ENCODE measurements at regions not wholly inside any gene's neighbourhood (a gene's known extent, or its start where the extent isn't known, plus 50 kb on each side); places are given as distances from the start of the nearest gene placed in this dataset.

- TF ChIP-seq JUND (IDR thresholded peaks at IDR 0.05; ENCODE audit: low read depth), result no peak
- DNase-seq (ENCODE audit: low read depth in 1 of 2, low spot score in 1 of 2), result no peak
- in situ Hi-C loops (cut with HindIII; ENCODE audit: low pct_unique_long_range_greater_than_20kb, low sequenced_read_pairs), result no loop called here
Observed at GRCh38 chr18:10381516-10381915, 72.9 kb upstream of the APCDD1 start.

GRCh38 chr18:10381951-10382350 is 72.5 kb upstream of the APCDD1 start:
- in situ Hi-C loops (cut with HindIII; ENCODE audit: low pct_unique_long_range_greater_than_20kb, low sequenced_read_pairs), result no loop called here
- DNase-seq (ENCODE audit: low read depth in 1 of 2, low spot score in 1 of 2), result no peak
- no peak for TF ChIP-seq JUND (IDR thresholded peaks at IDR 0.05; ENCODE audit: low read depth)

DNA sequence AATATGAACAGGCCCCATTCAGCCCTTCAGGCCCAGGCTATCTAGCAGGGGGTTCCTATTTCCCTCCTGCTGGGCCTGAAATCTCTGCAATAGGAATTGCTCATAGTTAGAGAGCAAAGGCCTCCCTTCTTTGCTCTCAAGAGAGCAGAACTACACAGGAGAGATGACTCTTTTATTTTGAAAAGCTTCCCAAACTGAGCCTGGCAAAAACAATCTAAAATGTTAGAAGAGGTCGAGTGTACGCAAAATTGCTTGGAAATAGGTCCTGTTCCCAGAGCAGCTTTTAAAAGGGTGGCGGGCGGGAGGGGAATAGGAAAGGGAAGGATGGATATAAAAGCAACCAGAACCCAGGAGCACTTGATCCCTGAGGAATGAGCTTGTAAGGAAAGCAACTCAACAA is 68.4 kb upstream of the APCDD1 start:
- in situ Hi-C loops (cut with HindIII; ENCODE audit: low pct_unique_long_range_greater_than_20kb, low sequenced_read_pairs), result no loop called here
- no peak for TF ChIP-seq JUND (IDR thresholded peaks at IDR 0.05; ENCODE audit: low read depth)
- no peak for DNase-seq (ENCODE audit: low read depth in 1 of 2, low spot score in 1 of 2)

GRCh38 chr18:10386956-10387355 is 67.5 kb upstream of the APCDD1 start:
- DNase-seq (ENCODE audit: low read depth in 1 of 2, low spot score in 1 of 2), result no peak
- in situ Hi-C loops (cut with HindIII; ENCODE audit: low pct_unique_long_range_greater_than_20kb, low sequenced_read_pairs), result no loop called here

GRCh38 chr18:10387399-10387798 is 67.0 kb upstream of the APCDD1 start:
- no peak for TF ChIP-seq JUND (IDR thresholded peaks at IDR 0.05; ENCODE audit: low read depth)
- in situ Hi-C loops (cut with HindIII; ENCODE audit: low pct_unique_long_range_greater_than_20kb, low sequenced_read_pairs), result no loop called here
- no peak for DNase-seq (ENCODE audit: low read depth in 1 of 2, low spot score in 1 of 2)

More at GRCh38 chr18:10386956-10387355, 67.5 kb upstream of the APCDD1 start:
- TF ChIP-seq JUND (IDR thresholded peaks at IDR 0.05; ENCODE audit: low read depth), result no peak

DNA sequence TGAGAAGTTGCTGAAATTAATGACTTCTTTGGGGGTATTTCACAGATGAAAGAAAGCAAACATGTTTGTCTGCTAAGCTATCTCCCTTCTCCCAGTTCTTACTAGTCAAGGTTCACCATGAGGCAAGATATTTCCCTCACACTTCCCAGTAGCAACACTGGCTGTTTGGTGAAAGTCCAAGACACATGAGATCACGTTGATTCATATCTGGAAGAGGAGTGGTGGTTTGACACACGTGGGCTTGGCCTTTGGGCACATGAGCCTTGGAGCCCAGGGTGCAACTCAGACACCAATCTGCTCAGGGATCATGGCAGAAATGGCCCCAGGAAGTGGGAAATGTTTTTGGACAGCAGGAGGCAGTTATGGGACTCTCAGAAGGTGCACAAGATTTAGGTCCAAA is 66.1 kb upstream of the APCDD1 start:
- no peak for DNase-seq (ENCODE audit: low read depth in 1 of 2, low spot score in 1 of 2)
- in situ Hi-C loops (cut with HindIII; ENCODE audit: low pct_unique_long_range_greater_than_20kb, low sequenced_read_pairs), result no loop called here
- no peak for TF ChIP-seq JUND (IDR thresholded peaks at IDR 0.05; ENCODE audit: low read depth)

GRCh38 chr18:10391506-10391905 is 62.9 kb upstream of the APCDD1 start:
- no peak for DNase-seq (ENCODE audit: low read depth in 1 of 2, low spot score in 1 of 2)
- in situ Hi-C loops (cut with HindIII; ENCODE audit: low pct_unique_long_range_greater_than_20kb, low sequenced_read_pairs), result no loop called here
- no peak for TF ChIP-seq JUND (IDR thresholded peaks at IDR 0.05; ENCODE audit: low read depth)

DNA sequence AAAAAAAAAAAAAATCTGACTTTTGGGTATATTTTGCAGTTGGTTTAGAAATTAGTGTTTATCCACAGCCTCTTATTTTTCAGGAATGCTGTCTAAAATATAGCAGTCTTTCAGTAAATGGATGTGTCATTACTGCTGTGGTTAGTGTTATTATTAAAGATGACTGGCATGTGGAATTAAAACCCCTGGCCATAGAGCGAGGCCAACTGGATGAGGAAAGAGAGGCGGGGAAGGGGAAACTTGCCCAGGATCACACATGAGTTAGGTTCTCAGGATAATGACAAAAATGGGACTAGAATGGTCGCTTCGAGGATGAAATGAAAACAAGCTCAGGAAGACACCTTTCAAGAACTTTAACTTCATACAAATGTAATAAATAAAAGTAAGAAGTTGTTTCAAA is 57.4 kb upstream of the APCDD1 start:
- in situ Hi-C loops (cut with HindIII; ENCODE audit: low pct_unique_long_range_greater_than_20kb, low sequenced_read_pairs), result no loop called here
- no peak for TF ChIP-seq JUND (IDR thresholded peaks at IDR 0.05; ENCODE audit: low read depth)
- DNase-seq (ENCODE audit: low read depth in 1 of 2, low spot score in 1 of 2), result no peak

DNA sequence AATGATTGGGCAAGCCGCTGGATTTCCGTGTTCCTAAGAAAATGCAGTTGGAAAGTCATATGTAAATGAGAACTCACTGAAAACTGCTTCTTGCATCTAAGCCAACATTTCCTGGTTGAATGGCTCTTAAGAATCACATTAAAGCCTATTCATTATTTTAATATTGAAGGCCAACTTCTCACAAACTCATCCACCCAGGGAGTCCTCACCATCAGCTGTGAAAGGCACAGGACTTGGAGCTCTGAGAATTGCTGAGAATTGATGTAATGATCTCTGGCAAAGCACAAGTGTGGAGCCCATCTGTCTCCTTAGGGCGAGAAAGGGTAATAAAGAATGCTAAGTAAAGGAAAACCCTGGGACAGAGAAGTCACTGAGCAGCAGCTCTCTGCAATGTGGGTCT is 55.9 kb upstream of the APCDD1 start:
- no peak for DNase-seq (ENCODE audit: low read depth in 1 of 2, low spot score in 1 of 2)
- in situ Hi-C loops (cut with HindIII; ENCODE audit: low pct_unique_long_range_greater_than_20kb, low sequenced_read_pairs), result no loop called here
- TF ChIP-seq JUND (IDR thresholded peaks at IDR 0.05; ENCODE audit: low read depth), result no peak

DNA sequence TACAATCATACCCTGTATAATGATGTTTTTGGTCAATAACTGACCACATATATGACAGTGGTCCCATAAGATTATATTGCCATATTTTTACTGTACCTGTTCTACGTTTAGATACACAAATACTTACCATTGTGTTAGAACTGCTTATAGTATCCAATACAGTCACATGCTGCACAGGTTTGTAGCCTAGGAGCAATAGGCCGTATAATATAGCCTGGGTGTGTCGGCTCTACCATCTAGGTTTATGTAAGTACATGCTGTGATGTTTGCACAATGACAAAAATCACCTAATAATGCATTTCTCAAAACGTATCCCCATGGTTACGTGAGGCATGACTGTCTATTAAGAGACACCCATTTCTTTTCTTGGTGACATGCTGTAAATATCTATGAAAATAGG is 55.0 kb upstream of the APCDD1 start:
- in situ Hi-C loops (cut with HindIII; ENCODE audit: low pct_unique_long_range_greater_than_20kb, low sequenced_read_pairs), result no loop called here
- TF ChIP-seq JUND (IDR thresholded peaks at IDR 0.05; ENCODE audit: low read depth), result no peak
- no peak for DNase-seq (ENCODE audit: low read depth in 1 of 2, low spot score in 1 of 2)

GRCh38 chr18:10400534-10401307 is 53.7 kb upstream of the APCDD1 start:
- in situ Hi-C loops (cut with HindIII; ENCODE audit: low pct_unique_long_range_greater_than_20kb, low sequenced_read_pairs), result no loop called here

DNA sequence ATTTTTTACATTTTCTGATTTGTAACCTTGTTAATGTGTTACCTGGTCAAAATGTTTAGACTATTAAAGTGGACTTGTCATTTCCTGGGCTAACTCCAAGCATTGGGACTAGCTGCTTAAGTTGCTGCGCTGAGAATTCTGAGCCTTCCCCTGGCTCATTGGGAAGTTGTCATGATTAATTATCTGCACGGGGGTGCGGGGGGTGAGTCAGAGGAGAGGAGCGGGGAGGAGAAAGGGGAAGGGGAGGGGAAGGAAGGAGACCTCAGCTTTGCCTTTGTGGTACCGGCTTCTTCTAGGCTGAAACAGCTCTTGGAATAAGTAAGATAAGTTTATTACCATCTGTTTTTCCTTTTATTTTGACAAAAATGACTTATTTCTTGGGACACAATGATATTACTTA is 52.9 kb upstream of the APCDD1 start:
- no peak for TF ChIP-seq JUND (IDR thresholded peaks at IDR 0.05; ENCODE audit: low read depth)

More at GRCh38 chr18:10400534-10401307, 53.7 kb upstream of the APCDD1 start:
- TF ChIP-seq JUND (IDR thresholded peaks at IDR 0.05; ENCODE audit: low read depth), result no peak
- no peak for DNase-seq (ENCODE audit: low read depth in 1 of 2, low spot score in 1 of 2)

DNA sequence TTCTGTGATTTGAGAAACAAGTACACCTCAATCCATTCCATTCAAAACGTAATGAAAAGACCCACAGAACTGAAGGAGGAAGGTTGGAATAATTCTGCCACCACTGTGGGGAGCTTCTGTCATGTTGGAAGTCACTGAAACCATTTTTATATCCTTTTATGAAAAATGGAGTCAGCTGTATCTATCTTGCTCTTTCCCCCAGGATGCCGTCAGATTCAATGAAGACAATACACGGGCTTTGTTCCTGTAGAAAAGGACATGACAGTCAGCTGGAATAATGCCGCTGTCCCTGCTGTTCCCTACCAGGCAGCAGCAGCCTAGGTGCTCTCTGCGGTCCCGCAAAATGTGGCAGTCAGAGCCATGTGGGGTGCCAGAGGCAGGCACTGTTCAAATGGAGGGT is 52.5 kb upstream of the APCDD1 start:
- in situ Hi-C loops (cut with HindIII; ENCODE audit: low pct_unique_long_range_greater_than_20kb, low sequenced_read_pairs), result no loop called here
- no peak for TF ChIP-seq JUND (IDR thresholded peaks at IDR 0.05; ENCODE audit: low read depth)
- no peak for DNase-seq (ENCODE audit: low read depth in 1 of 2, low spot score in 1 of 2)

More for the DNA sequence above, 52.9 kb upstream of the APCDD1 start:
- in situ Hi-C loops (cut with HindIII; ENCODE audit: low pct_unique_long_range_greater_than_20kb, low sequenced_read_pairs), result no loop called here
- DNase-seq (ENCODE audit: low read depth in 1 of 2, low spot score in 1 of 2), result no peak

Data from T47D (cell line).